ENCODE measurements at regions not wholly inside any gene's neighbourhood (a gene's known extent, or its start where the extent isn't known, plus 50 kb on each side); places are given as distances from the start of the nearest gene placed in this dataset.

DNA sequence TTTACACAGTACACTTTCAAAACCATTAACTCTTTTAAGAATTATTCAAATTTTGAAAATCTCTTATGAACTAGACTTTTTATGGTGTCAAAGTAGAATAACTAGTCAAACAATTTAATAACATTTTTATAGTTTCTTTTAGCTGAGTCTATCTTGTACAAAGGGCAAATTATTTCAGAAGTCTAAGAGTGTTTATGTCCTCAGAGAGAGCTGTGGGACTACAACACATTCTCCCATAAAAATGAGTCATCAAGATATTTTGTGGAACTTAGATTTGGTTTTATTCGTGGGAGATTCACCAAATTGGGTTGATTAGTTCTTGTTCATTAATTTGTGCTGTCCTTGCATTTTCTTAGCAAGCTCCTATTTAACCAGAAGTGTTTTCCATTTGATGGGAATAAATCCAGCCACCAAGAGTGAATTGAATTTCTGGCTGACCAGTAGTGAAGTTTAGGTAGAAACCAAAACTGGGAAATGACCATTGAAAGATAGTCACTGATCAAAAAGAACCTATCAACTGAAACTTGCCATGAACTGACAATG is 291.0 kb downstream of the DLEU7 start (continued):
- TF ChIP-seq, protein P1, sequence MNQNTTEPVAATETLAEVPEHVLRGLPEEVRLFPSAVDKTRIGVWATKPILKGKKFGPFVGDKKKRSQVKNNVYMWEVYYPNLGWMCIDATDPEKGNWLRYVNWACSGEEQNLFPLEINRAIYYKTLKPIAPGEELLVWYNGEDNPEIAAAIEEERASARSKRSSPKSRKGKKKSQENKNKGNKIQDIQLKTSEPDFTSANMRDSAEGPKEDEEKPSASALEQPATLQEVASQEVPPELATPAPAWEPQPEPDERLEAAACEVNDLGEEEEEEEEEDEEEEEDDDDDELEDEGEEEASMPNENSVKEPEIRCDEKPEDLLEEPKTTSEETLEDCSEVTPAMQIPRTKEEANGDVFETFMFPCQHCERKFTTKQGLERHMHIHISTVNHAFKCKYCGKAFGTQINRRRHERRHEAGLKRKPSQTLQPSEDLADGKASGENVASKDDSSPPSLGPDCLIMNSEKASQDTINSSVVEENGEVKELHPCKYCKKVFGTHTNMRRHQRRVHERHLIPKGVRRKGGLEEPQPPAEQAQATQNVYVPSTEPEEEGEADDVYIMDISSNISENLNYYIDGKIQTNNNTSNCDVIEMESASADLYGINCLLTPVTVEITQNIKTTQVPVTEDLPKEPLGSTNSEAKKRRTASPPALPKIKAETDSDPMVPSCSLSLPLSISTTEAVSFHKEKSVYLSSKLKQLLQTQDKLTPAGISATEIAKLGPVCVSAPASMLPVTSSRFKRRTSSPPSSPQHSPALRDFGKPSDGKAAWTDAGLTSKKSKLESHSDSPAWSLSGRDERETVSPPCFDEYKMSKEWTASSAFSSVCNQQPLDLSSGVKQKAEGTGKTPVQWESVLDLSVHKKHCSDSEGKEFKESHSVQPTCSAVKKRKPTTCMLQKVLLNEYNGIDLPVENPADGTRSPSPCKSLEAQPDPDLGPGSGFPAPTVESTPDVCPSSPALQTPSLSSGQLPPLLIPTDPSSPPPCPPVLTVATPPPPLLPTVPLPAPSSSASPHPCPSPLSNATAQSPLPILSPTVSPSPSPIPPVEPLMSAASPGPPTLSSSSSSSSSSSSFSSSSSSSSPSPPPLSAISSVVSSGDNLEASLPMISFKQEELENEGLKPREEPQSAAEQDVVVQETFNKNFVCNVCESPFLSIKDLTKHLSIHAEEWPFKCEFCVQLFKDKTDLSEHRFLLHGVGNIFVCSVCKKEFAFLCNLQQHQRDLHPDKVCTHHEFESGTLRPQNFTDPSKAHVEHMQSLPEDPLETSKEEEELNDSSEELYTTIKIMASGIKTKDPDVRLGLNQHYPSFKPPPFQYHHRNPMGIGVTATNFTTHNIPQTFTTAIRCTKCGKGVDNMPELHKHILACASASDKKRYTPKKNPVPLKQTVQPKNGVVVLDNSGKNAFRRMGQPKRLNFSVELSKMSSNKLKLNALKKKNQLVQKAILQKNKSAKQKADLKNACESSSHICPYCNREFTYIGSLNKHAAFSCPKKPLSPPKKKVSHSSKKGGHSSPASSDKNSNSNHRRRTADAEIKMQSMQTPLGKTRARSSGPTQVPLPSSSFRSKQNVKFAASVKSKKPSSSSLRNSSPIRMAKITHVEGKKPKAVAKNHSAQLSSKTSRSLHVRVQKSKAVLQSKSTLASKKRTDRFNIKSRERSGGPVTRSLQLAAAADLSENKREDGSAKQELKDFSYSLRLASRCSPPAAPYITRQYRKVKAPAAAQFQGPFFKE (tag by site-specific recombination; IDR thresholded peaks at IDR 0.05; ENCODE audit: borderline replicate concordance) = no peak

DNA sequence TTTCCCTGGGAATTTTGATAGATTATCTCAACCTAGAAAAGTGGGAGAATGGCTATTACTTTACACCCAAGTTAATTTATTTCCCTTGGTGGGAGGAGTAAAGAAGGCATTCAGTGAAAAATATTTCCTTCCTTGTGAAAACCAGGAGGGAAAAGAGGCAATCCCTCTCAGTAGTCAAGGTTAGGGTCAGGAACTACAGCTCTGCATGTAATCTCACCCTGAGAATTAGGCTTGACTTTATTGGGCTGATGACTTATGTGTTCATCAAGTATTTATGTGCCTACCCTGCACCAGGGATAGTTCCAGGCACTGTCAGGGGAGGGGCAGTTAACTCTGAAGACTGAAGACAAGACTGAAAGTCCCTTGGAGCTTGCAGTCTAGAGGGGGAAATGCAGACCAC is 281.8 kb downstream of the DLEU7 start:
- H3K4me1 ChIP-seq (ENCODE audit: control insufficient read depth, insufficient read depth, low read length) = no peaks in the 10 kb centered on the region
- no peaks in the 10 kb centered on the region for H3K36me3 ChIP-seq (ENCODE audit: control insufficient read depth in 2 of 2, insufficient read depth in 1 of 2, low read length in 2 of 2)
- ChIA-PET CTCF (no interaction called here), POLR2A (no interaction called here)
- H3K27ac ChIP-seq (ENCODE audit: extremely low read depth, low read depth, low read length) = no peak overlapping the region
- TF ChIP-seq SP3 (tag by site-specific recombination; IDR thresholded peaks at IDR 0.05) (no peak), ZNF664 (tag by site-specific recombination; IDR thresholded peaks at IDR 0.05) (no peak), ZNF211 (tag by site-specific recombination; IDR thresholded peaks at IDR 0.05; ENCODE audit: low read depth) (no peak), ZNF501 (tag by site-specific recombination; IDR thresholded peaks at IDR 0.05) (no peak), ZNF324 (tag by site-specific recombination; IDR thresholded peaks at IDR 0.05) (no peak), TCF7L2 (IDR thresholded peaks at IDR 0.05; ENCODE audit: borderline replicate concordance, low read depth, low read length) (no peak), ZNF626 (tag by site-specific recombination; IDR thresholded peaks at IDR 0.05) (no peak), KLF10 (tag by site-specific recombination; IDR thresholded peaks at IDR 0.05) (no peak), ZNF654 (tag by site-specific recombination; IDR thresholded peaks at IDR 0.05; ENCODE audit: low read depth) (no peak)
- TF ChIP-seq, protein P2, sequence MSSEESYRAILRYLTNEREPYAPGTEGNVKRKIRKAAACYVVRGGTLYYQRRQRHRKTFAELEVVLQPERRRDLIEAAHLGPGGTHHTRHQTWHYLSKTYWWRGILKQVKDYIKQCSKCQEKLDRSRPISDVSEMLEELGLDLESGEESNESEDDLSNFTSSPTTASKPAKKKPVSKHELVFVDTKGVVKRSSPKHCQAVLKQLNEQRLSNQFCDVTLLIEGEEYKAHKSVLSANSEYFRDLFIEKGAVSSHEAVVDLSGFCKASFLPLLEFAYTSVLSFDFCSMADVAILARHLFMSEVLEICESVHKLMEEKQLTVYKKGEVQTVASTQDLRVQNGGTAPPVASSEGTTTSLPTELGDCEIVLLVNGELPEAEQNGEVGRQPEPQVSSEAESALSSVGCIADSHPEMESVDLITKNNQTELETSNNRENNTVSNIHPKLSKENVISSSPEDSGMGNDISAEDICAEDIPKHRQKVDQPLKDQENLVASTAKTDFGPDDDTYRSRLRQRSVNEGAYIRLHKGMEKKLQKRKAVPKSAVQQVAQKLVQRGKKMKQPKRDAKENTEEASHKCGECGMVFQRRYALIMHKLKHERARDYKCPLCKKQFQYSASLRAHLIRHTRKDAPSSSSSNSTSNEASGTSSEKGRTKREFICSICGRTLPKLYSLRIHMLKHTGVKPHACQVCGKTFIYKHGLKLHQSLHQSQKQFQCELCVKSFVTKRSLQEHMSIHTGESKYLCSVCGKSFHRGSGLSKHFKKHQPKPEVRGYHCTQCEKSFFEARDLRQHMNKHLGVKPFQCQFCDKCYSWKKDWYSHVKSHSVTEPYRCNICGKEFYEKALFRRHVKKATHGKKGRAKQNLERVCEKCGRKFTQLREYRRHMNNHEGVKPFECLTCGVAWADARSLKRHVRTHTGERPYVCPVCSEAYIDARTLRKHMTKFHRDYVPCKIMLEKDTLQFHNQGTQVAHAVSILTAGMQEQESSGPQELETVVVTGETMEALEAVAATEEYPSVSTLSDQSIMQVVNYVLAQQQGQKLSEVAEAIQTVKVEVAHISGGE (tag by site-specific recombination; conservative IDR thresholded peaks at IDR 0.05; ENCODE audit: low read depth) = no peak
- TF ChIP-seq, protein P3, sequence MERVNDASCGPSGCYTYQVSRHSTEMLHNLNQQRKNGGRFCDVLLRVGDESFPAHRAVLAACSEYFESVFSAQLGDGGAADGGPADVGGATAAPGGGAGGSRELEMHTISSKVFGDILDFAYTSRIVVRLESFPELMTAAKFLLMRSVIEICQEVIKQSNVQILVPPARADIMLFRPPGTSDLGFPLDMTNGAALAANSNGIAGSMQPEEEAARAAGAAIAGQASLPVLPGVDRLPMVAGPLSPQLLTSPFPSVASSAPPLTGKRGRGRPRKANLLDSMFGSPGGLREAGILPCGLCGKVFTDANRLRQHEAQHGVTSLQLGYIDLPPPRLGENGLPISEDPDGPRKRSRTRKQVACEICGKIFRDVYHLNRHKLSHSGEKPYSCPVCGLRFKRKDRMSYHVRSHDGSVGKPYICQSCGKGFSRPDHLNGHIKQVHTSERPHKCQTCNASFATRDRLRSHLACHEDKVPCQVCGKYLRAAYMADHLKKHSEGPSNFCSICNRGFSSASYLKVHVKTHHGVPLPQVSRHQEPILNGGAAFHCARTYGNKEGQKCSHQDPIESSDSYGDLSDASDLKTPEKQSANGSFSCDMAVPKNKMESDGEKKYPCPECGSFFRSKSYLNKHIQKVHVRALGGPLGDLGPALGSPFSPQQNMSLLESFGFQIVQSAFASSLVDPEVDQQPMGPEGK (tag by site-specific recombination; IDR thresholded peaks at IDR 0.05) = no peak
- TF ChIP-seq, protein P4, sequence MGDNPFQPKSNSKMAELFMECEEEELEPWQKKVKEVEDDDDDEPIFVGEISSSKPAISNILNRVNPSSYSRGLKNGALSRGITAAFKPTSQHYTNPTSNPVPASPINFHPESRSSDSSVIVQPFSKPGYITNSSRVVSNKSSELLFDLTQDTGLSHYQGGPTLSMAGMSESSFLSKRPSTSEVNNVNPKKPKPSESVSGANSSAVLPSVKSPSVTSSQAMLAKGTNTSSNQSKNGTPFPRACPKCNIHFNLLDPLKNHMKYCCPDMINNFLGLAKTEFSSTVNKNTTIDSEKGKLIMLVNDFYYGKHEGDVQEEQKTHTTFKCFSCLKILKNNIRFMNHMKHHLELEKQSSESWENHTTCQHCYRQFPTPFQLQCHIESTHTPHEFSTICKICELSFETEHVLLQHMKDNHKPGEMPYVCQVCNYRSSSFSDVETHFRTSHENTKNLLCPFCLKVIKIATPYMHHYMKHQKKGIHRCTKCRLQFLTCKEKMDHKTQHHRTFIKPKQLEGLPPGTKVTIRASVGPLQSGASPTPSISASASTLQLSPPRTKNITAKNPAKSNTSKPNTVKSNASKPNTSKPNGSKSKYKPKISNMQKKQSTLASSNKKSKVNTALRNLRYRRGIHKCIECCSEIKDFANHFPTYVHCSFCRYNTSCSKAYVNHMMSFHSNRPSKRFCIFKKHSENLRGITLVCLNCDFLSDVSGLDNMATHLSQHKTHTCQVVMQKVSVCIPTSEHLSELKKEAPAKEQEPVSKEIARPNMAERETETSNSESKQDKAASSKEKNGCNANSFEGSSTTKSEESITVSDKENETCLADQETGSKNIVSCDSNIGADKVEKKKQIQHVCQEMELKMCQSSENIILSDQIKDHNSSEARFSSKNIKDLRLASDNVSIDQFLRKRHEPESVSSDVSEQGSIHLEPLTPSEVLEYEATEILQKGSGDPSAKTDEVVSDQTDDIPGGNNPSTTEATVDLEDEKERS (tag by site-specific recombination; IDR thresholded peaks at IDR 0.05) = no peak
- TF ChIP-seq, protein P5, sequence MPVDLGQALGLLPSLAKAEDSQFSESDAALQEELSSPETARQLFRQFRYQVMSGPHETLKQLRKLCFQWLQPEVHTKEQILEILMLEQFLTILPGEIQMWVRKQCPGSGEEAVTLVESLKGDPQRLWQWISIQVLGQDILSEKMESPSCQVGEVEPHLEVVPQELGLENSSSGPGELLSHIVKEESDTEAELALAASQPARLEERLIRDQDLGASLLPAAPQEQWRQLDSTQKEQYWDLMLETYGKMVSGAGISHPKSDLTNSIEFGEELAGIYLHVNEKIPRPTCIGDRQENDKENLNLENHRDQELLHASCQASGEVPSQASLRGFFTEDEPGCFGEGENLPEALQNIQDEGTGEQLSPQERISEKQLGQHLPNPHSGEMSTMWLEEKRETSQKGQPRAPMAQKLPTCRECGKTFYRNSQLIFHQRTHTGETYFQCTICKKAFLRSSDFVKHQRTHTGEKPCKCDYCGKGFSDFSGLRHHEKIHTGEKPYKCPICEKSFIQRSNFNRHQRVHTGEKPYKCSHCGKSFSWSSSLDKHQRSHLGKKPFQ (tag by site-specific recombination; IDR thresholded peaks at IDR 0.05) = no peak
- H3K4me3 ChIP-seq (ENCODE audit: low read depth, low read length) = no peak overlapping the region
- no peaks in the 10 kb centered on the region for H3K9me3 ChIP-seq (ENCODE audit: control insufficient read depth, insufficient read depth, low read depth, low read length)

Measured in HEK293 (cell line).